HG03469 (cell line): ENCODE measurements at regions not wholly inside any gene's neighbourhood (a gene's known extent, or its start where the extent isn't known, plus 50 kb on each side); places are given as distances from the start of the nearest gene placed in this dataset.
"Not testable (repeated sequence)": the region's sequence is repeated elsewhere in the genome, so short reads cannot be mapped to it uniquely, and the experiment has no call there.

ENCODE experiments used
- ATAC-seq: cut with Tn5 transposase; IDR thresholded peaks from one replicate; pipeline ENCODE4 v1.9.1; 2021; ENCODE audit warnings: mild to moderate bottlenecking, moderate library complexity, moderate number of reproducible peaks; ENCODE audit not compliant: unreplicated experiment

DNA sequence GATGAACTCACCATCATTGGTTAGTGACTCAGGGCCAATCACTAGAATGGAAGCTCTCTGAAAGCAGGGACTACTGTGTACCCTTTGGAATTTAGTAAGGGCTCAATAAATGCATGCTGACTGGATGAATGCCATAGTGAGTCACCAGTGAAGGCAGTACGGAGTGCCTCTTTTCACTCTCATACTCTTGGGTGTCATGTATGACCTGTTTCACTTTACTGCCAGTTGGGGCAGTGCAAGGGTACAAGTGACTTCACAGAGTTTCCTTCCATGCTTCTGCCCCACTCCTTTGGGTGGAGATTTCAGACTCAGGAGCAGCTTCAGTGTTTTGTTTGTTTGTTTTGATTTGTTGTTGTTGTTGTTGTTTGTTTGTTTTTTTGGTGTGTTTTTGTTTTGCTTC, 57.7 kb downstream of the SOX3 start:
- no peak for ATAC-seq

DNA sequence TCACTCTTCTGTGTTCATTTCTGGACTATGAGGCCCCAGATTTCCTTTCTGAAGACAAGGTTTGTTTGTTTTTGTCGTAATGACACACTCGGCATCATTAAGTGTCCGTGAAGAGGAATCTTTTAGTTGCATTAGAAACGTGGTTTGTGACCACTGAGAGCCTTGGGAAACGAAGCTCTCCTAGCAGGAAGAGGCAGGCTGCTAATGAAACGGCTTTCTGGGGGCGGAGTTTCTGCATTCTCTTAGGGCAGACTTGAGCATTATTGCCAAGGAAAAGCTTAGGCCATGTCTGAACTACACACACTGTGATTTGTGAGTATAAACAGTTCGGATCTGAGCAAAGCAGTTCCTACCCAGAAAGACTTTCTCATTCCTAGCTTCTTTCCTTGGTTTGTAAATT, 64.0 kb downstream of the SOX3 start:
- no peak for ATAC-seq

DNA sequence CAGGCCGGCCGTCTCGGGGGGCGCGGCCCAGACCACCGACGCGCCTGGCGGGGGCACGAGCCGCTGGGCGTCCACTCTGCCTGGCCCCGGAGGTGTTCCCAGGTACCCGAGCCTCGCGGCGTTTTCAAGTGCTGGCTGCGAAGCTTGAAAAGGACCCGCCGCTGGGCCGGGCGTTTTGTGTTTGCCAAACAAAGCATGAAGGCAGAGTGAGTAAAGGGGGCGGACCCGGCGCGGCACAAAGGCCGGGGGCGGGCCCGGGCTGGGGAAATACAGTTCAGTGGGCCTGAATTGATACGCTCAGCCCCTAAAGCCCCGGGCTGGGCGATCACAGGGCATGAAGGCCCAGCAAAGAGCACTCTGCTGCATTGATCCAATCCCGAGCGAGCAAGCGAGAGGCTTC, 65.4 kb downstream of the SOX3 start:
- no peak for ATAC-seq

DNA sequence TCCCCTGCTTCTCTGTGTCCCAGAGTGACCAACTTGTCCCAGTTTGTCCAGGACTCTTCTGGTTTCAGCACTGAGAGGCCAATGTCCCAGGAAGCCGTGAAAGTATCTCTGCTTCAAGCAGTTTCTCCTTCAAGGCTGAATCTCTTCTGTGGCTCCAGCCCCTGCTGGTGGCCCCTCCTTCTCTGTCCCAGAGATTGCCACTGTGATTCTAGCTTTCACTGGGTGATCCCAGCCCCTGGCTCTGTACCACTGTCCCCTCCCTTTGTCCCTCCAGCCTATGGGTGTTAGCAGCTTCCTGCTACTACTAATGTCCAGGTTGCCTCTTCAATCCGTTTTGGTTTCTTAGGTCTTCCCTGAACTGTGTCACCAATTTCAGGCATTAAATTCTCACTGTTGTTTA, 70.5 kb downstream of the SOX3 start:
- no peak for ATAC-seq

DNA sequence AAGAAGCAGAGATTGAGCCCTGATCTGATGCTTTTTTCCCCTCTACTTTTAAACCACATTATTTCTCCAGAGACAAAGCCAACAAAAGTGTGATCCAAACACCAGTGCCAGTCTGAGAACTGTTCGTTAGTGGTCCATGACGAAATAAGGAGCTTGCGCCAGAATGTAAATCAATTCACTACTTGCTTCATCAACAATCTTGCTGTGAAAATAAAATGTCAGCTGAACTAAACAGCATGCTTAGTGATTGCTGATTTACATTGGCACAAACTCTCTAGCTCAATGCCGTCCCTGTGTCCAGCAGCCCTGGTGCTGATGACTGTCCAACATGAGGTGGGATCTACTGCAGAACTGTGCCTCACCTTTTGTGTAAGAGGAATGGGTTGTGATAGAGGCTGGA, 71.3 kb downstream of the SOX3 start:
- ATAC-seq, result no peak

DNA sequence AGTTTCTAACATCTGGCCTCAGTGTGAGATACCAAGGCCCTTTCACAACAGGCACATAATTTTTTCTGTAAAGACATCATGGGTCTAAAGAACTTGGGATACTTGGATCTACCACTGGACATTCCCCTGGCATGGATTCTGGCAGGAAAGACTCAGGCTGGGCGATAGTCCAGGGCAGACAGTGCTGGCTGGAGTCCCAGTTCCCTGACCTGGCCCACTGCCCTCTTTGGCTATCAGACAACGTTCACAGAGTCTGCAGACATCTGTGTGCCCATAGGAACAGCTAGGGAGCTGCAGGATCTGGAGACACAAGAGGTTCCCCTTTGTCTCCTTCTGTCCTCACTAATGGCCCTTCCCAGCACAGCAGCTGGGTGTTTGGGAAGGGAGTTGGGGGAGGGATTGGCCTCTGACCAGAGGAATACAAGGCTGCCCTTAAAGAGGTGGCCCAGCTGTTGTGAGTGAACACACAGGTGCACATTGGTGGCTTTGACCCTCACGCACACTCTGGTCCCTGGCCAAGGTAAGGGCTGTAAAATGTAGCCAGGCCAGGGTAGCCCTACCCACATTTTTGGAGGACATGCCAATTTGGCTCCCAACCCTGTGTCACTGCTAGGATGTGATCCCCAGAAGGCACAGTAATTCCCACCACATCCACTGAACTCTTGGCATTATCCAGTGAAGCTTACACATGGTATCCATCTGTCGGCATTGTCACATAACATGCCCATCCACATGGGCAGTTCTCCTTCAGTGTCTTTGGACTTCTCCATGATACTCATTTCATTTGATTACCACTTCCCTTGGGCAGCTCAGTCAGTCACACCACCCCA, 72.3 kb downstream of the SOX3 start:
- no peak for ATAC-seq

- ATAC-seq, result no peak
These were observed 73.3 kb downstream of the SOX3 start for GRCh38 chrX:140431521-140431920.

- ATAC-seq, result no peak
These were observed 79.0 kb downstream of the SOX3 start for GRCh38 chrX:140425712-140426395.

GRCh38 chrX:140422501-140422900, 82.4 kb downstream of the SOX3 start:
- no peak for ATAC-seq

- not testable (repeated sequence) for ATAC-seq
These were observed 102.7 kb downstream of the SOX3 start for GRCh38 chrX:140402131-140402530.

DNA sequence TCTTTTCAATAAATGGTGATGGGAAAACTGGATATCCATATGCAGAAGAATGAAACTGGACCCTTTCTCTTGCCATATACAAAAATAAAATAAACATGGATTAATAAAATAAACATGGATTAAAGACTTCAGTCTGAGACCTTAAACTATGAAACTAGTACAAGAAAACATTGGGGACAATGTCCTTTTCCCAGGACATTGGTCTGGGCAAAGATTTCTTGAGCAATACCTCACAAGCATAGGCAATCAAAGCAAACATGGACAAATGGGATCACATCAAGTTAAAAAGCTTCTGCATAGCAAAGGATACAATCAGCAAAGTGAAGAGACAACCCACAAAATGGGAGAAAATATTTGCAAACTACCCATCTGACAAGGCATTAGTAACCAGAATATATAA, 108.5 kb downstream of the SOX3 start:
- ATAC-seq, result not testable (repeated sequence)

DNA sequence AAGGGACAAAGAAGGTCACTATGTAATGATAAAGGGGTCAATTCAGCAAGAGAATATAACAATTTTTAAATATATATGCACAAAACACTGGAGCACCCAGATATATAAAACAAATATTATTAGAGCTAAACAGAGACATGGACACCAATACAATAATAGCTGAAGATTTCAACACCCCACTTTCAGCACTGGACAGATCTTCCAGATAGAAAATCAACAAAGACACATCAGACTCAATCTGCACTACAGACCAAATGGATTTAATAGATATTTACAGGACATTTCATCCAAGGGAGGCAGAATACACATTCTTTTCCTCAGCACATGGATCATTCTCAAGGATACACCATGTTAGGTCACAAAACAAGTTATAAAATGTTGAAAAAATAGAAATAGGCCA, 111.4 kb downstream of the SOX3 start:
- ATAC-seq, result no peak

- no peak for ATAC-seq
These were observed 113.6 kb downstream of the SOX3 start for GRCh38 chrX:140391313-140391712.

DNA sequence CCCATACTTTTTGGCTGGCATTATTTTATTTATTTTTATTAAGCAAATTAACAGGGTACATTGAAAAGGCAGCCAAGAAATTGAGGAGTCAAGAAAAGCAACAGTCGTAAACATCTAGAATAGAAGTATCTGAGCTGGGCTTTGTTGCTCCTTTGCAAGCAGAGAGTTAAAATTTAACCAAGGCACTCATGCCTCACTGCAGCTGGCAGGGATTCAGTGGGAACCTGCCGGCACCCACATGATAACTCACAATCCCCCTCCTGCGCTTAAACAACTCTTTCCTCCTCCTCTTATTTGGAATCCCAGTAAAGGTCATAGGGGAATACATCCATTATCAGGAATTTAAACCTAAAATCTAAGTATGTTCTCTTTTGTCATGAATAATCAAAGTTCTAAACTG, 115.5 kb downstream of the SOX3 start:
- ATAC-seq, result no peak

- ATAC-seq, result no peak
These were observed 142.0 kb downstream of the SOX3 start for GRCh38 chrX:140362861-140363260.

GRCh38 chrX:140360924-140361323, 143.9 kb downstream of the SOX3 start:
- ATAC-seq, result no peak

DNA sequence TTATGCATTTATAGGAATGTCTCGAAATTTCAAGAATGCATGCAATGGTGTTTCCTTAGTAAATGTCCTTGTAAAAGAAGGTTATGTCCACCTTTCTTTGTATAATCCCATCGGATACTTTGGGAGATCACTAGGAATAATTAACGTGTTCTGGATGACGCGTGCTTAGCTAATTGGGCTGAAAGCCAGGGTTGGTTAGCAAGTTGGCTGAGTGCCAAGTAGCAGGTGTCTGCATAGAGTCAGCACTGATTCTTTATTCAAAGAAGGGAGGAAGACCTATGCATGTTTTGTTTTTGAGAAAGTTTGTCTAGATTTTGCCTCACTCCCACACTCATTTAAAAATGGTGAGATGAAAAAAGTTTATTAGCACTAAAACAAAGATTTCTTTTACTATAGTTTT, 144.6 kb downstream of the SOX3 start:
- no peak for ATAC-seq

DNA sequence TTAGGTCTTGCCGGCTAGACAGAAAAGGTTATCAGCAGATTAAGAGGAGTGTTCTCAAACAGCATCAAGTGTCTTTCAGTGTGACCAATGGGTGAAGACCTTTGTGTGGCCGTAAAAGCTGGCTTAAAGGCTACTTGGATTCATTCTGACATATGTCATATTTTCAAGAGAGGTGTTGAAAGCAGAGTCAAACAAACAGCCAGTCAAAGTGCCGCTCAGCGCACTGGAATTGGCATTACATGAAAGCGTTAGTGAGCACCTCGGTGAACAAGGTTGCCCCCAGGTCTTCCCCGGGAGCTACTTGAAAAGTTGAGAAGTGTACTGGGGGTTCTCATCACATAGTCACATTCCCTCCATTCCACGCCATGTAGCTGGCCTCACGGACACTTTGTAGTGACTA, 148.9 kb downstream of the SOX3 start:
- ATAC-seq, result no peak

DNA sequence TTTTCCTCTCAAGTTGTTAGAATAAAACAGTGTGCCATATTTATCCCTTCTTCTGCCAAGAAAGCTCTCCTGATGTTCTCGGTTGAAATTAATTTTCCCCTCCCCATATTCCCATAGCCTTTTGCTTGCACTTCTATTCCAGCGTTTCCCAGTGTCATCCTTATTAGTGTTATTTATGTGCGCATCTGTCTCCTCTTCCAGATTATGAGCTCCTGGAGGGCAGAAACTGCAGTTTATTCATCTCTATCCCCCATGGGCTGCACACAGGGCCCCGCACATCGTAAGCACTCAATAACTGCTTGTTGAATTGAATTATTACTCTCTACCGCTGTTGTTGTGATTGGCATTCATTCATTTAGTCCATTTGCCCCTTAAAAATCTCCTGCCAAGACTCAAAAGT, 149.4 kb downstream of the SOX3 start:
- ATAC-seq, result no peak

DNA sequence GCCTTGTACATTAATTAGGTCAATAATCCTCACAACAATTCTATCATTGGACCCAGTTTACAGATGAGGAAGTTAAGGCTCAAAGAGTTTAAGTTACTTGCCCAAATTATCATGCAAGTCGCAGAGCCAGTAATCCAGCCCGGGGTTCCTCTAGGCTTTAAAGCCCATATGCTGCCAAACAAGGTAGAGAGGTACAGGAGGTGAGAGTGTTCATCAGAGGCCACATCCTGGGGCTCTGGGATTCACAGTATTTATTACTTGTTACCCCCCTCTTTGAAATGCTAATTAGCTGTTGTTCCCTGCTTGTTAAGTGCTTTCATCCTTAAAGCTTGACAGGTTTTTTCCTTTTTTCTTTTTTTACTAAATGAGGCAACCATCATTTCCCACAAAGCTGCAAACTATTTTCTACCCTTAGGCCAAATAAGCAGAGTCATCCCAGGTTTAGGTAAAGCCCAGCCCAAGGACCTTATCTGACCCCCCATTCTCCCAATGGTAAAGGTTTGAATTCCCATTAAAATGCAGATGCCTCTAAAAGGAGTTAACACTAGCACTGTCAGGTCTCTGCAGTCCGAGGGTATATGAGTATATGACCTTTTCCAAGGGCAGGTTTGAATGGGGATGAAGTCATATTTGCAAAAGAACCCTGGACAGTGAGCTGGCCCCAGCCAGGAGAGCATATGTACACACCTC, 150.3 kb downstream of the SOX3 start:
- no peak for ATAC-seq

DNA sequence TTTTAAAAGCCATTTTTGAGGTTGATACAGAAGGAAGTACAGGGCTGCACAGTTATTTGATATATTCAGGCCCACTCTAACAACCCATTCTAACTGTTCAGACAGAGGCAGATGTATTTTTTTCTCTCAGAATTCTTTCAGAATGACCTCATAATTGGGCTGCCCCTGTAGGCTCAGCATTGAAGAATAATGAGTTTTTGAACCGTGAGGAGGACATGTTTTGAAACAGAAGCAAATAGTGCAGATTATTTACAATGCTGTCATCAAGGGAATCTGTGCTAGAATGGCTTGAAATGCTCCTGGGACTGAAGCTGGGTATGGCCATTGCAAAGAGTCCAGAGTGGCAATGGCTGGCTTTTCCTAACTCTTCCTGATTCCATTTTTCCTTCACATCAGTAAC, 158.1 kb downstream of the SOX3 start:
- no peak for ATAC-seq
